Upper lobe of left lung (tissue), 6 donors: ENCODE measurements at regions not wholly inside any gene's neighbourhood (a gene's known extent, or its start where the extent isn't known, plus 50 kb on each side); places are given as distances from the start of the nearest gene placed in this dataset.

Source experiments
- ATAC-seq, 2 donors: fragments of 200-7000 bp; cut with Tn5 transposase; one replicate each; pipeline ENCODE4 v1.9.1; 2022; ENCODE audit warnings: mild to moderate bottlenecking in 2 of 2, moderate library complexity in 2 of 2; ENCODE audit not compliant: low FRiP score in 2 of 2
- DNase-seq, 2 donors: peaks; one replicate each; pipeline ENCODE4 v3.0.0-alpha.2; 2019 to 2020
- H3K27ac ChIP-seq, 4 donors: fragments of 200-600 bp; sonication (generic); one replicate each; pipeline ENCODE4 v1.5.1; 2016 to 2019
- H3K27me3 ChIP-seq, 4 donors: fragments of 200-600 bp; sonication (generic); one replicate each; pipeline ENCODE4 v1.5.1; 2017 to 2019
- H3K36me3 ChIP-seq, 4 donors: fragments of 200-600 bp; sonication (generic); one replicate each; pipeline ENCODE4 v1.5.1; 2016 to 2019
- H3K4me1 ChIP-seq, 4 donors: fragments of 200-600 bp; sonication (generic); one replicate each; pipeline ENCODE4 v1.5.1; 2018 to 2019
- H3K4me3 ChIP-seq, 4 donors: fragments of 200-600 bp; sonication (generic); one replicate each; pipeline ENCODE4 v1.5.1; 2017 to 2019; ENCODE audit warnings: mild to moderate bottlenecking in 2 of 4, moderate library complexity in 1 of 4
- H3K9me3 ChIP-seq, 4 donors: fragments of 200-600 bp; sonication (generic); one replicate each; pipeline ENCODE4 v1.5.1; 2018 to 2019
- EP300 ChIP-seq, 4 donors: sonication (generic); formaldehyde crosslinking; IDR thresholded peaks; one replicate each; pipeline ENCODE4 v1.5.1; 2017; ENCODE audit warnings: antibody characterized with exemption in 4 of 4, control low read depth in 2 of 4
- POLR2A ChIP-seq, 4 donors: fragments of 450-650 bp; IDR thresholded peaks; one replicate each; pipeline ENCODE4 v1.5.1; 2016 to 2017; ENCODE audit warnings: antibody characterized with exemption in 4 of 4, mild to moderate bottlenecking in 2 of 4
- POLR2AphosphoS5 ChIP-seq, 2 donors: sonication (generic); formaldehyde crosslinking; IDR thresholded peaks; one replicate each; pipeline ENCODE4 v1.5.1; 2017; ENCODE audit warnings: antibody characterized with exemption in 2 of 2
- WGBS, 2 donors: methylation state at CpG; one replicate each; pipeline ENCODE4 v1.1.5; 2017 to 2018; 5-methylcytosine and 5-hydroxymethylcytosine counted together
- TF ChIP-seq, protein P1 (sequence below), 6 experiments: fragments of 450-650 bp in 4 of 6; fragments of 200-600 bp in 2 of 6; sonication (generic) in 2 of 6; IDR thresholded peaks; one replicate each; pipeline ENCODE4 v1.5.1; 2016 to 2019; ENCODE audit warnings: antibody characterized with exemption in 6 of 6
- donor health status: DM: no; HTN: no; CAD: no; lungs with moderate emphysema.
- donor health status: DM: no; HTN: yes; CAD: no; lungs with severe emphysema.

DNA sequence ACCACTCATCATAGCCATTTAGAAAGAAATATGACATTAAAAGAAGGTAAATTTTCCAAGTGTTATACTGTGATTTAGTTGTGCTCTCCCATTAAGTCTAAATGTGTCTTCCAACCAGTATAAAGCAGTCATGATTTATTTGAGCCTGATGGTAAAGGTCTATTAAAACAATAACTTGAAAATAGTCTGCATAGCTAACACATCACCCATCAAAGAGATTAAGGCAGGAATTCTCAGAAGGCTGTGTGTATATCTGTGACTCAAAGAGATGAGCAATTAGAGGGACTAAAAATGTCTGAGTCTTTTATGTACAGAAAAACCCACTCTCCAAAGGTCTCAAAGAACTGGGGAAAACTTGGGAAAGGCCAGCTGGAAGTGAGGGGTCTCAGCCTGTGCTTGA is 70.3 kb upstream of the IQCM start:
- no peak for TF ChIP-seq EP300 (IDR thresholded peaks at IDR 0.05)
- TF ChIP-seq, protein P1, sequence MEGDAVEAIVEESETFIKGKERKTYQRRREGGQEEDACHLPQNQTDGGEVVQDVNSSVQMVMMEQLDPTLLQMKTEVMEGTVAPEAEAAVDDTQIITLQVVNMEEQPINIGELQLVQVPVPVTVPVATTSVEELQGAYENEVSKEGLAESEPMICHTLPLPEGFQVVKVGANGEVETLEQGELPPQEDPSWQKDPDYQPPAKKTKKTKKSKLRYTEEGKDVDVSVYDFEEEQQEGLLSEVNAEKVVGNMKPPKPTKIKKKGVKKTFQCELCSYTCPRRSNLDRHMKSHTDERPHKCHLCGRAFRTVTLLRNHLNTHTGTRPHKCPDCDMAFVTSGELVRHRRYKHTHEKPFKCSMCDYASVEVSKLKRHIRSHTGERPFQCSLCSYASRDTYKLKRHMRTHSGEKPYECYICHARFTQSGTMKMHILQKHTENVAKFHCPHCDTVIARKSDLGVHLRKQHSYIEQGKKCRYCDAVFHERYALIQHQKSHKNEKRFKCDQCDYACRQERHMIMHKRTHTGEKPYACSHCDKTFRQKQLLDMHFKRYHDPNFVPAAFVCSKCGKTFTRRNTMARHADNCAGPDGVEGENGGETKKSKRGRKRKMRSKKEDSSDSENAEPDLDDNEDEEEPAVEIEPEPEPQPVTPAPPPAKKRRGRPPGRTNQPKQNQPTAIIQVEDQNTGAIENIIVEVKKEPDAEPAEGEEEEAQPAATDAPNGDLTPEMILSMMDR (IDR thresholded peaks at IDR 0.05) = no peak
- no peak for TF ChIP-seq POLR2AphosphoS5 (IDR thresholded peaks at IDR 0.05)
- TF ChIP-seq POLR2A (IDR thresholded peaks at IDR 0.05) = no peak
- ATAC-seq = no peak

DNA sequence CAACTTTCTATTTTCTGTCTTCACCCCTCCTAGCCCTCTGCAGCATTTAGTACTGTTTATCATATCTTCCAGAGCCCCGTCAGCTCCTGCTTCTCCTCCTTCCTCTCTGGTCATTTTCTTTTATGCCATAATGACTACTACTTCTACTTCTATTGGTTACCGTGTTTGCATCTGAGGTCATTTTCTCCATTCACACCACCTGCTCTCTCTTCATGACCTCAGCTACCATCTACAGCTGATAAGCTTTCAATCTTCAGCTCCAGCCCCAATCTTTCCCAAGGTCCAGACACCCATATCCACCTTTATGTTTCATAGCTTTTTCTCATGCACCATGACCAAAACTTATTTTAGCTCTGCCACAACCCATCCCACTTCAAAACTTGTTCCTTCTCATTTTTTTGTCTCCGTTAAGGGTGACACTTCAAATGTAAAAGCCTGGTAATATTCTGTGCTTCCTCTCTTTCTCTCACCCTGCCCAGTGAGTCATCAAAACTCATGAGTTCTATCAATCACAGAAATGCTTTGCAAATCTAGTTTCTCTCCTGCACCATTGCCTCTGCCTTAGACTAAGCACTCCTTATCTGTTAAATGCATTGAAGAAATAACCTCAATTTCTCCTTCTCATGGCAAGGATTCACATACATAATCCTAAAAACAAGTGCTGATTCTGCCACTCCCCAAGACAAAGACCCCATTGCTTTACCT is 71.3 kb upstream of the IQCM start:
- DNase-seq (no peak), ATAC-seq (no peak)
- Histone ChIP-seq H3K4me1 (no peaks in the 10 kb centered on the region), H3K36me3 (no peaks in the 10 kb centered on the region), H3K9me3 (no peaks in the 10 kb centered on the region), H3K27me3 (no peaks in the 10 kb centered on the region), H3K27ac (no peak overlapping the region), H3K4me3 (no peak overlapping the region)
- 71 to 77% methylated on average over 3 of the region's 3 CpGs for WGBS, 2 donors
- TF ChIP-seq EP300 (IDR thresholded peaks at IDR 0.05) (no peak), POLR2A (IDR thresholded peaks at IDR 0.05) (no peak), POLR2AphosphoS5 (IDR thresholded peaks at IDR 0.05) (no peak)
- TF ChIP-seq, protein P1 (IDR thresholded peaks at IDR 0.05) = no peak

More for the DNA sequence above, 70.3 kb upstream of the IQCM start:
- DNase-seq = no peak
- no peak overlapping the region for H3K4me3 ChIP-seq
- H3K36me3 ChIP-seq = no peaks in the 10 kb centered on the region
- H3K27ac ChIP-seq = no peak overlapping the region
- H3K9me3 ChIP-seq = no peaks in the 10 kb centered on the region
- H3K4me1 ChIP-seq = no peaks in the 10 kb centered on the region
- no peaks in the 10 kb centered on the region for H3K27me3 ChIP-seq

DNA sequence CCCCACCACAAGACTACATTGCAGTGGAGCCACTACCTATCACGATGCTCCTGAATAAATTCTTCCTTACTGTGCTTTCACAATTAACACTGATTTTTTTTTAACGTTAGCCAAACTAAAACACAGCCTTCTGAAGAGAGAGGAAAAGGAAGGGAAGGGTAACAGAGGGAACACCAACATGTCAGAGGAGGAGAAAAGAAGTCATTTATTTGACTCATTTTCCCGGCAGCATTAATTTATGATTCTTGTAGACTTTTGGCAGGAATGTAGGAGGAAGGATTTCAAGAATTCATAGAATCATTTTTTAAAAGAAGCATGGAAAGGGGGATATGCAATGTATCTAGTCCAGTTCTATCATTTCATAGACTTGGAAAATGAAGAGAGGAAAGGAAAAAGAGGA is 74.3 kb upstream of the IQCM start:
- H3K36me3 ChIP-seq = no peaks in the 10 kb centered on the region
- TF ChIP-seq, protein P1 (IDR thresholded peaks at IDR 0.05) = no peak
- no peak for TF ChIP-seq EP300 (IDR thresholded peaks at IDR 0.05)
- no peak for TF ChIP-seq POLR2AphosphoS5 (IDR thresholded peaks at IDR 0.05)
- TF ChIP-seq POLR2A (IDR thresholded peaks at IDR 0.05) = no peak
- H3K4me1 ChIP-seq = no peaks in the 10 kb centered on the region
- H3K4me3 ChIP-seq = no peak overlapping the region
- no peaks in the 10 kb centered on the region for H3K9me3 ChIP-seq
- no peak for ATAC-seq
- 82 to 84% methylated on average over 3 of the region's 3 CpGs for WGBS, 2 donors
- no peaks in the 10 kb centered on the region for H3K27me3 ChIP-seq
- H3K27ac ChIP-seq = no peak overlapping the region
- no peak for DNase-seq

DNA sequence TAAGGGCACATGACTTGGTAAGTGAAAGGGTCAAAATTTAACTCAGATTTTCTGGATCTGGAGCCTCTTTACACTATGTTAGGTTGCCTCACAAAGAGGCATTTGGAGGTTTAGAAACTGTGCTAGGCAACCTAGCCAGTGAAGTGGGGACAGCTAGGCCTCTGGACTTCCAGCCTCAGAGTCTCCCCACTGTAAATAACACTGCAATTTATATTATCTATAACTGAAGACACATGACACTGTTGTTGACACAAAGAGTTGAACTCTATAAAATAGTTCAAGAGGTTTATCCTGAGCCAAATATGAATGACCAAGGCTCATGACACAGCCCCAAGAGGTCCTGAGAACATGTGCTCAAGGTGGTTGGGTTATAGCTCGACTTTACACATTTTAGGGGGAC is 74.9 kb upstream of the IQCM start:
- WGBS, 2 donors = 50 to 75% methylated on average over 1 of the region's 1 CpG
- H3K4me1 ChIP-seq = no peaks in the 10 kb centered on the region
- DNase-seq (no peak), ATAC-seq (no peak)
- TF ChIP-seq, protein P1 (IDR thresholded peaks at IDR 0.05) = no peak
- no peak for TF ChIP-seq EP300 (IDR thresholded peaks at IDR 0.05)
- TF ChIP-seq POLR2A (IDR thresholded peaks at IDR 0.05) = no peak
- TF ChIP-seq POLR2AphosphoS5 (IDR thresholded peaks at IDR 0.05) = no peak
- no peaks in the 10 kb centered on the region for H3K9me3 ChIP-seq
- no peaks in the 10 kb centered on the region for H3K27me3 ChIP-seq
- no peaks in the 10 kb centered on the region for H3K36me3 ChIP-seq
- H3K4me3 ChIP-seq = no peak overlapping the region
- no peak overlapping the region for H3K27ac ChIP-seq

DNA sequence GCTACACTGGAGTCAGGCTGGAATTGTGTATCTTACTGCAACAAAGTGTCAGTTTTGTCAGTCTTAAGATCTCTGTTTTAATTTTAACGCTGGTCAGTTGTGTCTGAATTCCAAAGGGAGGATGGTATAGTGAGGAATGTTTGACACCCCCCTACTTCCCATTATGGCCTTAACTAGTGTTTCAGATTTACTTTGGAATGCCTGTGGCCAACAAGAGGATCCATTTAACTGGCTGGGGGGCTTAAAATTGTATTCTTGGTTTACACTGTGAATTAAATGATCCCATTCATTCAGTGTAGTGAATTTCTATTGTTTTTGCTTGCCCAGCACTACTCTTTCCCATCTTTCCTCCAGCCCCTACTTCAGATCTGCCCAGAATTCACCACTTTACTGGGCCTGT is 75.8 kb upstream of the IQCM start:
- DNase-seq = no peak
- WGBS, 2 donors = 58 to 82% methylated on average over 1 of the region's 1 CpG
- Histone ChIP-seq H3K27me3 (no peaks in the 10 kb centered on the region), H3K9me3 (no peaks in the 10 kb centered on the region), H3K27ac (no peak overlapping the region), H3K4me3 (no peak overlapping the region), H3K36me3 (no peaks in the 10 kb centered on the region), H3K4me1 (no peaks in the 10 kb centered on the region)
- TF ChIP-seq, protein P1 (IDR thresholded peaks at IDR 0.05) = no peak
- no peak for ATAC-seq
